ENCODE measurements at regions not wholly inside any gene's neighbourhood (a gene's known extent, or its start where the extent isn't known, plus 50 kb on each side); places are given as distances from the start of the nearest gene placed in this dataset.

- H3K27me3 ChIP-seq (ENCODE audit: insufficient read depth, low read length): no peaks in the 10 kb centered on the region; the same call in 1 of the 2 replicates
- Mint-ChIP-seq H3K36me3 (ENCODE audit: insufficient read depth in 1 of 3, low read depth in 3 of 3) (no peaks in the 10 kb centered on the region; a peak in 1 of 7 replicates), H3K9me3 (no peaks in the 10 kb centered on the region), H3K27me3 (ENCODE audit: low read depth) (no peaks in the 10 kb centered on the region; the same call in 1 of the 2 replicates), H3K4me3 (no peak overlapping the region), H3K27ac (no peak overlapping the region), H3K4me1 (peaks cover 9 to 10% of the 10 kb centered on the region in 2 experiments; a peak in 3 of 4 replicates)
- no peak for TF ChIP-seq CTCF (conservative IDR thresholded peaks at IDR 0.05)
- H3K23ac ChIP-seq (ENCODE audit: insufficient read length, low read depth, low read length): no peak overlapping the region
- no peaks in the 10 kb centered on the region for H4K20me1 ChIP-seq (ENCODE audit: control insufficient read depth, insufficient read depth, insufficient read length)
- H3K9ac ChIP-seq (ENCODE audit: extremely low read depth, insufficient read length, low read length): no peak overlapping the region
- H3K79me2 ChIP-seq (ENCODE audit: insufficient read depth, low read length): no peaks in the 10 kb centered on the region
- no peak overlapping the region for H4K8ac ChIP-seq (replicated peaks; ENCODE audit: insufficient read length, low read depth, low read length)
- no peaks in the 10 kb centered on the region for H3K79me1 ChIP-seq (ENCODE audit: insufficient read depth, low read depth, low read length, poor library complexity, severe bottlenecking)
- H3K9me3 ChIP-seq (ENCODE audit: control insufficient read depth, low read depth, low read length): no peaks in the 10 kb centered on the region
- H3K18ac ChIP-seq (ENCODE audit: insufficient read length, low read depth, low read length): no peak overlapping the region
- H3K56ac ChIP-seq (ENCODE audit: insufficient read length, low read depth, low read length): no peak overlapping the region
- no peak overlapping the region for H2AFZ ChIP-seq (ENCODE audit: low read length)
- H2BK5ac ChIP-seq (ENCODE audit: insufficient read length, low read length): no peak overlapping the region
- no peak overlapping the region for H2BK120ac ChIP-seq (ENCODE audit: low read depth, low read length, poor library complexity, severe bottlenecking)
- H2BK15ac ChIP-seq (ENCODE audit: low read depth, low read length): no peak overlapping the region
- no peak overlapping the region for H4K5ac ChIP-seq (ENCODE audit: insufficient read length, low read depth, low read length)
- no peak overlapping the region for H4K91ac ChIP-seq (ENCODE audit: insufficient read length, low read depth, low read length)
- H3K4me1 ChIP-seq (ENCODE audit: insufficient read depth, low read length): no peaks in the 10 kb centered on the region
- H2BK20ac ChIP-seq (ENCODE audit: low read depth, low read length, poor library complexity, severe bottlenecking): no peak overlapping the region
- no CpG with 5 or more reads among the region's 4 CpGs for WGBS (ENCODE audit: extremely low coverage, insufficient read length, low lambda C conversion rate)
- DNase-seq: no peak
- H3K27ac ChIP-seq (ENCODE audit: insufficient read length, low read depth, low read length): no peak overlapping the region
- no peak overlapping the region for H3K4ac ChIP-seq (ENCODE audit: low read depth, low read length)
- no peak overlapping the region for H3T11ph ChIP-seq (ENCODE audit: low read length)
- H2BK12ac ChIP-seq (ENCODE audit: insufficient read length, low read depth, low read length): no peak overlapping the region
- H3K14ac ChIP-seq (ENCODE audit: insufficient read depth, low read length): no peak overlapping the region
- H2AK5ac ChIP-seq (ENCODE audit: insufficient read length, low read length): no peak overlapping the region
- H3K4me2 ChIP-seq (ENCODE audit: insufficient read depth, insufficient read length, low read length): no peak overlapping the region
- H3K23me2 ChIP-seq (ENCODE audit: insufficient read length, low read depth, low read length, poor library complexity, severe bottlenecking): no peaks in the 10 kb centered on the region
Measured at GRCh38 chr12:68074306-68075027, 85.1 kb downstream of the IFNG start.
